HG02970 (cell line): ENCODE measurements at regions not wholly inside any gene's neighbourhood (a gene's known extent, or its start where the extent isn't known, plus 50 kb on each side); places are given as distances from the start of the nearest gene placed in this dataset.

Experiments
- ATAC-seq: cut with Tn5 transposase; IDR thresholded peaks from one replicate; pipeline ENCODE4 v1.9.1; 2021; ENCODE audit warnings: mild to moderate bottlenecking, moderate library complexity, moderate number of reproducible peaks; ENCODE audit not compliant: unreplicated experiment, low FRiP score

DNA sequence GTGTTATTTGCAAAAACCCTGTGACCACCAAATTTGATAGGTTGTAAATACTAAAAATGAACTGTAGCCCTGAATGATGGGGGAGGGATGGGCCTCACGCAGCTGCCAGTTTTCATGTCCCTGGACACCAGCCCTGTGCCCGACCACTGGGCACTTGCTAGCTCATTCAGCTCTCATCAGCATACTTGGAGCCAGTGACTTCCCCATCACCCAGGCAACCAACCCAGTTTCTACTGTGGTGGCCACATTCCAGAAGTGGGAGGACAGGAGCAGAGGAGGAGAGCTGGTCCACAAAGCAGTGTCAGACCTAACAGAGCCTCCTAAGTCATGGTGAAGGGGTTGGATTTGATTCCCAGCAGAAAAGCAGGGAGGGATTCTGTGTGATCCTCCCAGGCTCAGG, 128.2 kb downstream of the CPEB2 start:
- ATAC-seq = no peak

DNA sequence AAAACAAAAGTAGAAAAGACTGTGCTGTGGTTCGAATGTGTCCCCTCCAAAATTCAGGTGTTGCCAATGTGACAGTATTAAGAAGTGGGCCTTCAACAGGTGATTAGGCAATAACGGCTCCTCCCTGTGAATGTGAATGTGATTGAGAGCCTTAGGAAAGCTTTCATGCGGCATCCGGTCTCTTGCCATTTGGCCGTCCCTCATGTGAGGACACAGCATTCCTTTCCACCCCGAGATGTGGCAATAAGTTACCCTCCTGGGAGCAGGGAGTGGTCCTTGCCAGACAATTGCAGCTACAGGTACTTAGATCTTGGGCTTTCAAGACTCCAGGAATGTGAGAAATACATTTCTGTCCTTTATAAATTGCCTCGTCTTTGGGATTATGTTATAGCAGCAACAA, 129.3 kb downstream of the CPEB2 start:
- ATAC-seq = no peak

DNA sequence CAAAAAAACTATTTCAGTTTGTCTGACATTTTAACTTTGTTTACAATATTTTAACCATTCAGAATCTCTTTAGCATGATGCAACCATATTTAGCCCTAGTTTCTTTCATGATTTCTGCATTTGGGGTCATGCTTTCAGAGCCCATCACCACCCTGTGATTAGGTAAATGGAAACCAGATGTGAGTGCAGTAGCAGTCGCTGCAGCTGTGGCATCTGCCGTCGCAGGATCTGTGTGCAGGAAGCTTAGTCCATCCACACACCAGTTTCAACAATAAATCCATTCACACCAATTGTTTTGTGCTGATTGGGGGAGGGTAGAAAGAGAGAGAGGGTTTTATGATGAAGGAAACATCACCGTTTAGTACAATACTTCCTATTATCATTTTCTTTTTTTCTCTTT, 130.5 kb downstream of the CPEB2 start:
- ATAC-seq = no peak

- ATAC-seq = no peak
Observed at GRCh38 chr4:15139599-15139998, 137.3 kb downstream of the CPEB2 start.

GRCh38 chr4:15142201-15142600, 139.9 kb downstream of the CPEB2 start:
- no peak for ATAC-seq

GRCh38 chr4:15143551-15143950, 141.3 kb downstream of the CPEB2 start:
- ATAC-seq = no peak

DNA sequence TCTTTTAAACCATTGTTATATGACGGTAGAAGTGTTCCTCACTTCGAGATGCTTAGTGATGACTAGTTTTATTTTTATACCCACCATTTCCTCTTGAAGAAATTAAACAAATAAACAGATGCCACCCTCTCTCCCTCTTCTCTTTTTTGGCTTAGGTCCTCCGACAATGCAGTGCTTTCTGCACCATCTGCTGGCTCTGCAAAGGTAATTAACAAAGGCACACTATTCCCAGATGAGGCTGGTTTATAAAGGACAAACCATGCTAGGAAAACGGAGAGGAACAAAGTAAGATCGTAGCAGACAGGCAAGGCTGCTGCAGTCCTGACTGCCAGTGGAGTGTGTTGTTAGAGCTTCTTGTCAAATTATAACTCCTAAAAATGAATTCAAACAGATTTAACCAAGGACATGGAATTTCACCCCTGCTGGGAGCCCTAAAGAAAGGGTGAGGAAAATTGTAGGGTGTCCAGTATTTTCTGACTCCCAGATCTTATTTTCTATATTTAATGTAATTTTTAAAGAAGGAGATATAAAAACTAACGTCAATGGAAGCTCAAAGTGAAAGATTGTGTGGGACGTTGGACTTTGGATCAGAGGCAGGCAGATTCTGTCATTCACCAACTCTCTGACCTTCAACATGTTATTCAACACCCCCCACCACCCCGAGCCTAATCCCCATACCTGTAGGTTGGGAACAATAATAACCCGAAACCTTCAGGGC, 142.1 kb downstream of the CPEB2 start:
- no peak for ATAC-seq

- ATAC-seq = no peak
Observed at GRCh38 chr4:15144967-15145295, 142.7 kb downstream of the CPEB2 start.

DNA sequence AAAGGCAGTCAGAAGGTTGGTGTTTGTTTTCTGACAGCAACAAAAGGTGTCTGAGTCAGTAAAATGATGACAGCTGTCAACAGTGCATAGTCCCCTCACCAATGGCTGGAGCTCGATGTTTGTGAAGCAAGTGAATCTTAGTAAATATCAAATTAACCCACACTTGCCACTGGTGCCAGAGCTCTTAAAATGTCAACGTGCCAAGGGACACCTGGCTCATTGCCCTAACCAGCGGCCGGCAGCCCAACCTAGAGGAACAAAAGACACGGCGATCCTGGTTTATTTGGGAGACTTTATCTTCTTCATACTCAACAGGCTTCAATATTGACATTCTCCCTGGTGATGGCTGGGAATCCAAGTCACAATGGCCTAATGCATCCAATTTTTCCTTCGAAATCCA, 143.4 kb downstream of the CPEB2 start:
- ATAC-seq = no peak

- ATAC-seq = no peak
Observed at GRCh38 chr4:15147714-15148113, 145.4 kb downstream of the CPEB2 start.

DNA sequence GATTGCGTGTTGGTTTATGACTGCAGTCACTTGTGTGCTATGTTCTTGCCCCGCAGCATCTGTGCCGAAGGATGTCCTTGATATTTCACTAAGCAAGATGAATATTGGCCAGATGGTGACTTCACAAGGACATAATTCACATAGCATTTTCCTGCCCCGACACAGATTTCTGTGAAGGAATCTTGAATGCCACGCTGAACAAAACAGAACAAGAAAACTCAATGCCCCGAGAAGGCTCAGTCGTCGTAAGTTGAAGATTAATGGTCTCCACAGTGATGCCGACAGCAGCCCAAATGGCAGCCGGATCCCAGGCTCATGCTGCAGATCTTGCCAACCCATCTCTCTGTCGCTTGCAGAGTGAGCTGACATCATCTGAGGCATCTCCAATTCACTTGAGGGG, 145.9 kb downstream of the CPEB2 start:
- no peak for ATAC-seq

- no peak for ATAC-seq
Observed at GRCh38 chr4:15148691-15149090, 146.4 kb downstream of the CPEB2 start.

GRCh38 chr4:15149234-15149838, 147.1 kb downstream of the CPEB2 start:
- peak; percentile 29 for ATAC-seq

DNA sequence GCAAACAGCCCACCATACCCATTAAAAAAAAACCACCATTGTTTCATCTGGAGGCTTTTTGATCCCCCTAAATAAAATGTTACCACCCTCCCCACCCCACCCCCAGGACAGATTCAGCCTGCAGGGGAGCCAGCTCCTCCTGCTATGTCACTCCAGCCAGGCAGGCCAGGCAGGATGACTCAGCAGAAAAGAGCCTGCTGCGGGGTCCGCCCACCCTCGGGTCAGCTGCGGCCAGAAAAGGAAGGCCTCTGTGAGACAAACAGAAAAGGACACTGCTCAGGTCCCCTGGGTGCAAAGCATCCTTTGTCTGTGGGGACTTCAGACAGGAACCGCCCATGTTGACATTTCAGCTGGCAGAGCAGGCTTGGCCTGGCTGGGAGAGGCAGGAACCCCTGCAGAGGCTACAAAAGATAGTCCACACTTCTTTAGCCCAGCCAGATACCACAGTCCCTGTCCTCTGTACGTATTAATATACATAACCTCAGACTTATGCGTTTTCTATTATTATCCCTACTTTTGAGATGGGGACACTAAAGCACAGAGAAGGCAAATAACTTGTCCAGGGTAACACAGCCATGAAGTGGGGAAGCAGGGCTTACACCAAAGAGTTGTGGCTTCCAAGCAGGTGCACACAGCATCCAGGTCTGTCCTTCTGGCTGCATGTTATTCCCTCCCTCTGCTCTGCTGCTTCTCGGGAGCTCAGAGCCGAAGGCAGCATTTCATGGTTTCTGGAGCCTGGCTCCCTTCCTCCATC, 147.7 kb downstream of the CPEB2 start:
- ATAC-seq = peak; percentile 49

- ATAC-seq = no peak
Observed at GRCh38 chr4:15150631-15151030, 148.3 kb downstream of the CPEB2 start.

DNA sequence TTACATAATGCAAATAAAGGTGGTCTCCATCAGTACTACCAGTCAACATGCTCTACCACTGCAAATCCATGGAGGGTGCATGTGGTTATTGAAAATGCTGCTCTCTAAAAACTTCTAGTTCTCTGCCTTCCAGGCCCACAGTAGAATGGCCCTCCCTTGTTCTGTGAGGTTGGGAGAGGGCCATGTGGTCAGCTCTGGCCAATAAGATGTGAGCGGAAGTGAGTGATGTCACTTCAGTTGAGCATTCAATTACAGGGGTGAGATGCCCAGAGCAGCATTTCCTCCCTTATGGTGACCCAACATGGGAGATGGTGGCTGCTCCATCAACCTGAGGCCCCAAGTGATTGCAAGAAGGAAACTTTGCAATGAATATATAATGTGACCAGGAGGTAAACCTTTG, 148.8 kb downstream of the CPEB2 start:
- ATAC-seq = no peak

DNA sequence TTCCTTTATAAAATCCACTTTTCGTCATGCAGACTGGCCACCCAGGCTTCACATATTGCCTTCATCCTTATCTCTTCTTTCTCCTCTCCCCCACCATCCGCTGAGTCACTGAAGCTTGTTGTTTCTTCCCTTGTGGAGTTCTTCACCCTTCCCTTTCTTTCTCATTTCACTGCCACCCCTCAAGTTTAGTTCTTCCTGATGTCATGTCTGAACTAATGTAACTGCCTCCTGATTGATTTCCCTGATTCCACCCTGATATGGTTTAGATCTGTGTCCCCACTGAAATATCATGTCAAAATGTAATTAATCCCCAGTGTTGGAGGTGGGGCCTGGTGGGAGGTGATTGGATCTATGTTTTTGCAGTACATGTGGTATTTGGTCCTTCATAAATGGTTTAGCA, 151.4 kb downstream of the CPEB2 start:
- no peak for ATAC-seq

- no peak for ATAC-seq
Observed at GRCh38 chr4:15158406-15159091, 156.3 kb downstream of the CPEB2 start.

GRCh38 chr4:15159477-15160019, 157.3 kb downstream of the CPEB2 start:
- no peak for ATAC-seq

DNA sequence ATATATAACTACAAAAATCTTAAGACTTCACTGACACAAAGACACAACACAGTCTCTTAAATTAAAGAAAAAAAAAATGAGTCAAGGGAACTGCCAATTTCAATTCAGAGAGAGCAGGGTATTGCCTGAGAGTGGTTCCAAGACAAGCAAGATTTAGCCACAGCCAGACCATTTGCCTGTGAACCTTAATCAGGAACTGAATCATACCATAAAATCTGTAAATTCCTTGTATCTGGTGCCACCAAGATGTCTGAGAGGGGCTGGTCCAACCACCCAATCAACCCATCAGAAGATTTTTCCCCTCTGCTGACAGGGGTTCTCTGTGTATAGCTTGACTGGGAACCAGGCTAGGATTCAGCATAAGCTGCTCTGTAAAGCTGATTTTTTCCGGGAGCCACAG, 159.2 kb downstream of the CPEB2 start:
- no peak for ATAC-seq

DNA sequence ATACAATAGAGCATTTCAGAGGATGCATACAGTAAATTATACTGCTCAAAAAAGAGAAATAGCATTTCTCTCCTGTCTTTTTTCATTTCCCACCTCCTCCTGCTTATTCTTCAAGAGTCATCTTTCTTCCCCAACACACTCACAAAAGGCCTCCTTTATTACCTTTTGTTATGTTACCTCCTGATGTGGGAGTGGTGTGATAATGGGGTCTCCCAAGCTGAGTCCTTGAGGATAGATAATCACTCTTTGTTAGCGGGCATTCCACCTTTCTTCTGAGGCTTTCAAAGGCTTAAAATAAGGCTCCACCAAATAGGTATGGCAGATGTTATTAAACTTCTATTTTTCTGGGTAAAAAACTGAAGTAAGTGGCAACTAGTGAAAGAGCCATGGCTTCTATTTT, 159.8 kb downstream of the CPEB2 start:
- ATAC-seq = no peak
